ENCODE measurements at regions not wholly inside any gene's neighbourhood (a gene's known extent, or its start where the extent isn't known, plus 50 kb on each side); places are given as distances from the start of the nearest gene placed in this dataset.

GRCh38 chr13:32961724-32962123 is 54.5 kb upstream of the KL start:
- Mint-ChIP-seq H3K27ac (no peak overlapping the region), H3K4me1 (ENCODE audit: low read depth) (no peaks in the 10 kb centered on the region), H3K9me3 (no peaks in the 10 kb centered on the region), H3K27me3 (peaks cover 6% of the 10 kb centered on the region), H3K36me3 (no peaks in the 10 kb centered on the region), H3K4me3 (no peak overlapping the region)
- intact Hi-C loops (cut with micrococcal nuclease) = no loop called here
- CTCF ChIA-PET = no interaction called here
- no peak for DNase-seq
- POLR2A ChIA-PET = no interaction called here

- H3K27ac Mint-ChIP-seq = no peak overlapping the region
- no peak for DNase-seq
- ChIA-PET POLR2A (no interaction called here), CTCF (no interaction called here)
- H3K36me3 Mint-ChIP-seq = no peaks in the 10 kb centered on the region
- intact Hi-C loops (cut with micrococcal nuclease) = no loop called here
- no peaks in the 10 kb centered on the region for H3K9me3 Mint-ChIP-seq
- no peaks in the 10 kb centered on the region for H3K4me1 Mint-ChIP-seq (ENCODE audit: low read depth)
- peaks cover 6% of the 10 kb centered on the region for H3K27me3 Mint-ChIP-seq
- H3K4me3 Mint-ChIP-seq = no peak overlapping the region
Observed at GRCh38 chr13:32962342-32962741, 53.9 kb upstream of the KL start.

GRCh38 chr13:32964987-32965386 is 51.2 kb upstream of the KL start:
- no peak for DNase-seq
- CTCF ChIA-PET = no interaction called here
- H3K27ac Mint-ChIP-seq = no peak overlapping the region

More at GRCh38 chr13:32964987-32965386, 51.2 kb upstream of the KL start:
- H3K4me3 Mint-ChIP-seq = no peak overlapping the region
- POLR2A ChIA-PET = no interaction called here
- H3K27me3 Mint-ChIP-seq = peaks cover 3% of the 10 kb centered on the region
- H3K9me3 Mint-ChIP-seq = no peaks in the 10 kb centered on the region
- no peaks in the 10 kb centered on the region for H3K36me3 Mint-ChIP-seq
- no peaks in the 10 kb centered on the region for H3K4me1 Mint-ChIP-seq (ENCODE audit: low read depth)
- intact Hi-C loops (cut with micrococcal nuclease) = no loop called here

Measured in activated CD4-positive, alpha-beta memory T cell treated with anti-CD3 and anti-CD28 coated beads for 36 hours (primary cell).